ENCODE measurements at regions not wholly inside any gene's neighbourhood (a gene's known extent, or its start where the extent isn't known, plus 50 kb on each side); places are given as distances from the start of the nearest gene placed in this dataset.

DNA sequence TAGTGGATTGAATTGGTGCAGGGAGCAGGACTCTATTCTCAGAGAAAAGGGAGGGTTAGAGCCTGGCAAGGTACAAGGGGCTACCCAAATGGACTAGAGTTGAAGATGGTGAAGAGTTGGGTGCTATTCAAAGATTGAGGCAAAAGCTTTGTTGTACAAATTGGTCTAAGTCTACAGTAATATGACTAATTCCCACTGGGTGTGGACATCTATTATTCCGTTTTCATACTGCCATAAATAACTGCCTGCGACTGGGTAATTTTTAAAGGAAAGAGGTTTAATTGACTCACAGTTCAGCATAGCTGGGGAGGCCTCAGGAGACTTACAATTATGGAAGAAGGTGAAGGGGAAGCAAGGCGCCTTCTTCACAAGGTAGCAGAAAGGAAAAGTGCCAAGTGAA, 266.3 kb downstream of the TPBG start:
- no peak overlapping the region for H3K4me3 ChIP-seq (ENCODE audit: low read length)
- DNase-seq (ENCODE audit: low read depth), result no peak
- TF ChIP-seq, protein P1, sequence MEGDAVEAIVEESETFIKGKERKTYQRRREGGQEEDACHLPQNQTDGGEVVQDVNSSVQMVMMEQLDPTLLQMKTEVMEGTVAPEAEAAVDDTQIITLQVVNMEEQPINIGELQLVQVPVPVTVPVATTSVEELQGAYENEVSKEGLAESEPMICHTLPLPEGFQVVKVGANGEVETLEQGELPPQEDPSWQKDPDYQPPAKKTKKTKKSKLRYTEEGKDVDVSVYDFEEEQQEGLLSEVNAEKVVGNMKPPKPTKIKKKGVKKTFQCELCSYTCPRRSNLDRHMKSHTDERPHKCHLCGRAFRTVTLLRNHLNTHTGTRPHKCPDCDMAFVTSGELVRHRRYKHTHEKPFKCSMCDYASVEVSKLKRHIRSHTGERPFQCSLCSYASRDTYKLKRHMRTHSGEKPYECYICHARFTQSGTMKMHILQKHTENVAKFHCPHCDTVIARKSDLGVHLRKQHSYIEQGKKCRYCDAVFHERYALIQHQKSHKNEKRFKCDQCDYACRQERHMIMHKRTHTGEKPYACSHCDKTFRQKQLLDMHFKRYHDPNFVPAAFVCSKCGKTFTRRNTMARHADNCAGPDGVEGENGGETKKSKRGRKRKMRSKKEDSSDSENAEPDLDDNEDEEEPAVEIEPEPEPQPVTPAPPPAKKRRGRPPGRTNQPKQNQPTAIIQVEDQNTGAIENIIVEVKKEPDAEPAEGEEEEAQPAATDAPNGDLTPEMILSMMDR (conservative IDR thresholded peaks at IDR 0.05; ENCODE audit: low read depth, low read length), result no peak

DNA sequence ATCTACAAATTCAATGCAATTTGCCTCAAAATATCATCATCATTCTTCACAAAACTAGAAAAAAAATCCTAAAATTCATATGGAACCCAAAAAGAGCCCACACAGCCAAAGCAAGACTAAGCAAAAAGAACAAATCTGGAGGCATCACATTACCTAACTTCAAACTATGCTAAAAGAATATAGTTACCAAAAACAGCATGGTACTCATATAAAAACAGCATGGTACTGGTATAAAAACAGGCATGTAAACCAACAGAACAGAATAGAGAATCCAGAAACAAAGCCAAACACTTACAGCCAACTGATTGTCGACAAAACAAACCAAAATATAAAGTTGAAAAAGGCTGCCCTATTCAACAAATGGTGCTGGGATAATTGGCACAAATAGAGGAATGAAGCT, 278.1 kb downstream of the TPBG start:
- DNase-seq (ENCODE audit: low read depth), result no peak
- no peak overlapping the region for H3K4me3 ChIP-seq (ENCODE audit: low read length)
- TF ChIP-seq, protein P1 (conservative IDR thresholded peaks at IDR 0.05; ENCODE audit: low read depth, low read length), result no peak

DNA sequence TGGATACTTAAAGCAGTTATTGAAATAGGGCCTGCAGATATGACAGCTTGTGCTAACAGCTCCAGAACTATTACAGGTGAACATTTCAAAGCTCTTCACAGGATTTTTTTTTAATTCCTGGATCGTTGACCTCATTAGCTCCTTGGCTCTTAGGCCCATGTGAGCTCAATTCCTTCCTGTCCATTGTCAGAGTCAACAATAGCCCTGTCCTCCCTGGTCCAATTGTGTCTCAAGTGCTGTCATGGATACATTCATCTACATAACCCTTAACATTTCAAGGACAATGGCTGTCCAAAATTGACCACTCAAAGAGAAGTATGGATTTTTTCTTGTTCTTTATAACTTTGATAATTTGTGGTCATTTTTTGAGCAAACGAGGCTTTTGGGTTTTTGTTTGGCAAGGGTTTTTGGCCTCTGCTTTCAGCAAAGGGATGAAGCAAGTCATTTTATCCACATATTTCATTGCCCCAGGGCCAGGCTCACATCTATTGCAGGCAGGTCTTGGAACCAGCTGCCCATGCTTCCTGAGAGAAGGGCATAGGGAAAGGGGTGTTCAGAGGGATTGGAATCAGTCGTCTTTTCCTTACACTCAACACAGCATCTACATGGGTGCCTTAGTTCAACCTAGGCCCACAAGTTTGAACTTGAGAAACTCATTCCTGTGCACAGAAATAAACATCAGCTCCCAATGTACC, 282.1 kb downstream of the TPBG start:
- TF ChIP-seq, protein P1 (conservative IDR thresholded peaks at IDR 0.05; ENCODE audit: low read depth, low read length), result no peak
- no peak overlapping the region for H3K4me3 ChIP-seq (ENCODE audit: low read length)
- DNase-seq (ENCODE audit: low read depth), result no peak

DNA sequence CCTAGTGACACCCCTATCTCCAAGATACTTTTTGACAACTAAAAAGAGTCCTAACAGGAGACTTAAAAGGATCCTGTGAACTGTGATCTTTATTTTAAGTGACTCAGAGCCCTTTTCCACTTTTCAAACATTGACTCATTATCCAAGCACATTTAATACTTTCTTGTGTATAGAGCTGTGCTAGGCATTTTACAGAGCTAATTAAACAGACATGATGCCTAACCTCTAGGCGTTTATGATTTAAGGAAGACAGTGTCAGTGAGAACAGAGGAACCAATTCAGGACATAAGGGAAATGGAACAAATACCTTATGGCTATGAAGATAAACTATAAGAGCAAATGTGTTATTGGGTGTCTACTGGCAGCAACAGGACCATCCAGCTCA, 282.6 kb downstream of the TPBG start:
- H3K4me3 ChIP-seq (ENCODE audit: low read length), result no peak overlapping the region
- TF ChIP-seq, protein P1 (conservative IDR thresholded peaks at IDR 0.05; ENCODE audit: low read depth, low read length), result no peak
- DNase-seq (ENCODE audit: low read depth), result no peak

DNA sequence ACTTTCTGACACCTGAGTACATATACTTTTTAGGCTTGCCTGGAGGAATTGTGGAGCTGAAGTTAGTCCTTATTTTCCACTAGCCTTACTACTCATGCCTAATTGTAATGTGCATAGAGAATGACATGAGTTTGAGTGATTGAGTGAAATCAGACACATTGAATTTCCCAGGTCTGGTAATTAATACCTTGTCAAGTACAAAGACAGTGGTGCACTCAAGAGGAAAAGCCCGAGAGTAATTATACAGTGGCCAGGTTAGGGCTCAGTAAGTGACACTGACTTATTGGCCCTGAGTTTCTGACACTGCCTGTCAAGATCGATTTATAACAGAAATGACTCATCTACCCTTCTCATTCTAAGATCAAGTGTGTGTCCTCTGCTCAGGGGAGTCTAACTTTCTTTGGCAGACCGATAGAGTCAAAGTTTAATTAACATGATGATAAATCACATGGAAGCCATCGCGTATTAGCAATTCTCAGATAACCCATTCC, 288.3 kb downstream of the TPBG start:
- no peak overlapping the region for H3K4me3 ChIP-seq (ENCODE audit: low read length)
- no peak for DNase-seq (ENCODE audit: low read depth)
- TF ChIP-seq, protein P1 (conservative IDR thresholded peaks at IDR 0.05; ENCODE audit: low read depth, low read length), result no peak

DNA sequence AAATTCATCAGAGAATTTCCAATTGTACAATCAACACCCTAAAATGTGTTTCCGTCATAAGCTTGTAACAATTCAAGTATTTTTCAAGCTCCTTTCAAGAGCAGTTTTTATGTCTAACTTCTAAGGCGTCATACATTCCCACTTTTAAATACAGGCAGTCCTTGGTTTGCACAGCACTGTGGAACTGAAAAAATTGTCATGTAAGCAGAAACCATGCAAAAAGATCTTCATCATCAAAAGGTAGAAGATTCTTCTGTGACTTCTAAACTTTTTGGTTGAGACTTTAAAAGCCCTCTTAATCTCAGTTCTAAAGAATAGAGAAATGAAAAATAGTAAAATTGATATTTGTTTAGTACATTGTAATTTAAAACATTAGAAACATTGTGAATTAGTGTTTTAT, 315.6 kb downstream of the TPBG start:
- TF ChIP-seq, protein P1 (conservative IDR thresholded peaks at IDR 0.05; ENCODE audit: low read depth, low read length), result no peak
- no peak for DNase-seq (ENCODE audit: low read depth)
- no peak overlapping the region for H3K4me3 ChIP-seq (ENCODE audit: low read length)

DNA sequence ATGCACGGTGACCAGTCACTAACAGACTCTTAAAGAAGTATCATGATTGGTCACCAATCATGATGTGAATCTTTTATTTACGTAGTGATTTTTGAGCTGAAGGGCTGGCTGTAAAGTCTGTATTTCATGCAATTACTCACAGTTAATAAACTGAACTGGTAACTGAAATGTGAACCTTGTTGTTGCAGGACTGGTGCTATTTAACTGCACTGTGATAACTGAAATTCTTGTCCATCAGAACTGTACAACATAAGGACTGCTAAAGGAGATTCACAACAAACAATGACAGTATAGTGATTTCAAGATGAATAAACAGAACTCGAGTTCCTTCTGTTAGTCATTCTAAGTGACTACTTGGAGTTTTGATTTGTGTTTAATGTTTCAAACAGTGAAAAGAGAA, 316.6 kb downstream of the TPBG start:
- DNase-seq (ENCODE audit: low read depth), result no peak
- H3K4me3 ChIP-seq (ENCODE audit: low read length), result no peak overlapping the region
- TF ChIP-seq, protein P1 (conservative IDR thresholded peaks at IDR 0.05; ENCODE audit: low read depth, low read length), result no peak

Data from retinal pigment epithelial cell (primary cell).